ENCODE measurements at regions not wholly inside any gene's neighbourhood (a gene's known extent, or its start where the extent isn't known, plus 50 kb on each side); places are given as distances from the start of the nearest gene placed in this dataset.

DNA sequence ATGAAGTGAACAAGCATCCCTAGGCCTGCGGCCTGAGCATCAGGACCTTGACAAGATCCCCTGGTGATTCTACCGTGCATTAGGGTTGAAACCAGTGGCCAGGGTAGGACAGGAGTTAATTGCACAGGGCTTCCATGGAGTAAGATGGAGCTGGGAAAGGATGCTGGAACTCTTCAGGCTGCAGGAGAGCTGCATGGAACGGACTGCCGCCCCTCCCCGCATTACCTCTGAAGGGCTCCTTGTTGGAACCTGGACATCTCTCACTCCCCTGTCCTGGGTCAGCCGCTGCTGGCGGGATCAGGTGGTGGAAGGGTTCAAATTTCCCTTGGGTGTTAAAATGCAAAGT lies 156.6 kb upstream of the ID2 start:
- no peak for DNase-seq (ENCODE audit: low read depth)

DNA sequence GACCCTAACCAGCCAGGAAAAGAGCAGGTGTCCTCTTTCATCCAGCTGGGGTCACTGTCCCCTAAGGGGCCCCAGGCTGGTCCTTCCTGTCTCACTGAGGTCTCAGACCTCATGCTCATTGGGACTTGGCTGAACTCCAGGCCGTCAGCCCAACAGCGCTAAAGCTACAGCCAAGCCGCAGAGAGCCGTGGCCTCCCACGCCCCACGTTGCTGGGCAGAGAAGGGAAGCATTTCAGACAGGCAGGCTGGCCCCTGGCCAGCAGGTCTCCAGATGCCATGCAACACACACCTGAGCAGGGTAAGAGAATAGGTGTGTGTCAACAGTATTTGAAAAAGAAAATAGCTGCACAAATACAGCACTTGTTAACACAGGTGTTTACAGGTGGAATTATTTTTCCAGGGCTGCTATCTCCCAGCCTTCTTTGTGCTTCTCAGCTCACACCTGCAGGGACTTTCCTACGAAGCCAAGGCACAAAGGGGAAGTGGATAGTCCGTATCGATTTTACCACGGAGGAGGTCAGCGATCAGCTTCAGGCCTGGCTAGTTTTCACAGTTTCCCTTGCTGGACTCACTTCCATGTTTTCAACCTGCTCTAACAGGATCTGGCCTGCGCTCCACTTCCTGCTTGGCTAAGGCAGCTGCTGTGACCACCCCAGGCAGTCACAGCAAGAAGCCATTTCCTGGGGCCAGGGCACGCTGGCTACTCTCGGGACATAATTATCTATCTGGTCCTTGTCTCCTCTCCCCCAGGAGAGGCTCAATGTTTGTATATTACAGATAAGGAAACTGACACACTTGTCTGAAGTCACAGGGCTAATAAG lies 156.1 kb upstream of the ID2 start:
- DNase-seq (ENCODE audit: low read depth): no peak

DNA sequence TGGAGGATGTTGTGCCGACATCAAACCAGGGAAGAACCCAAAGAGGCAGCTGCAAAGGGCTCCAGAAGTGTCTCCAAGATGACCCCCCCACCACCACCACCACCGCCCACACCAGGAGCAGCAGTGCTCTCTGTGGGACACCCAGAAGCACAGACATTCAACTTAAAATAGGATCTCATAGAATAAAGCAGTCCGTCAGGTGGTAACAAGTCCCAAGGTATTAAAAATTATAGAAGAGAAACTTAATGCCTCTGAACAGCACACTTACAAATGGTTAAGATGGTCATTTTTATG lies 155.5 kb upstream of the ID2 start:
- DNase-seq (ENCODE audit: low read depth): no peak

- no peak for DNase-seq (ENCODE audit: low read depth)
Observed at GRCh38 chr2:8527031-8527430, 154.8 kb upstream of the ID2 start.

- no peak for DNase-seq (ENCODE audit: low read depth)
Observed at GRCh38 chr2:8527676-8528075, 154.2 kb upstream of the ID2 start.

DNA sequence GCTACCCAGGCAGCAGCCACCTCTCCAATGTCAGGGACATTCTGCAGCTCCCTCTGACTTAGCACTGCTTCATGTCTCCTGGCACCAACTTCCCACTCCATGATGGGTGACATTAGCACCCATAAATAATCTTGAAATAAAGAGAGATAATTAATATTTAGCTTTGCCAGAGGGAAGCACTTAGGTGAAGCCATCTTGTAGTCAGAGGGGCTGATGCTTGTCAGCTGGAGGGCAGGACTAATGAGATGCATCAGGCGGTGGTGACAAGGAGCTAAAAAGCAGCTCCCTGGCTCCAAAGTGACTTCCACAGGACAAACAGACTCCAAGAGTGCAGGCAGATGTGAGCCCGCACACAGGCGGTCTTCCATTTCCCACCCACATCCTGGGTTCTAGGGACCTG lies 153.0 kb upstream of the ID2 start:
- DNase-seq (ENCODE audit: low read depth): no peak

GRCh38 chr2:8529706-8530277 lies 152.1 kb upstream of the ID2 start:
- no peak for DNase-seq (ENCODE audit: low read depth)

DNA sequence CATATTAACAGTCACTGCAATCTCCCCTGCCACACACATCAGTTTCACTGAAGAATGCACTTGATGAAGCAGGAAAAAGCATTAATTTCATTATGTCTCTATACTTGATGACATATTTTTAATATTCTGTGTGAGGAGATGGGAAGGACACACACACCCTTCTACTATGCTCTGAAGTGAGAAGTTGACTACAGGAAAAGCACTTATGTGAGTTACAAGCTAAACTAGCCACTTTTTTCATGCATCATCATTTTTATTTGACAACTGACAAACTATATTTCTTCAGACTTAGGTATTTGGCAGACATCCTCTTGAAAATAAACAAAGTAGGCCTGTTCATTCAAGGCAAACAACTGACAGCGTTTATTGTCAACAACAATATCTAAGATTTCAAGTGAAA lies 150.4 kb upstream of the ID2 start:
- no peak for DNase-seq (ENCODE audit: low read depth)

GRCh38 chr2:8532438-8532837 lies 149.4 kb upstream of the ID2 start:
- DNase-seq (ENCODE audit: low read depth): no peak

DNA sequence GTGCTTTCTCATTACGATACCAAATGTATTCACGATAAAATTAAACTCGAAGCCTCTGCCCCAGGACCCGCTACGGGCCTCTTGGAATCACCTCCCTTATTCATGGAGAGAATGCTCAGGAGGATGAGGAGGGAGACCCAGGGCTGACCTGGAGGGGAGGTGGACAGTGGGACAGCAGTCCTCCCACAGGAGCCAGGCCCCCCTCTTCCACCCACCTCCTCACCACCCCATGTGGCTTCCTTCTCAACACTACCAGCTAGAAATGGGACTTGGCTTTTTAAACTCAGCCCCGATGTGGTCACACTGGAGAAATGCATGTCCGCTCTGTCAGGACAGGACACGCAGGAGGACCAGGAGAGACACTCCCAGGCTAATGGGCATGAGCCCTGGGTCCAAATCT lies 147.9 kb upstream of the ID2 start:
- no peak for DNase-seq (ENCODE audit: low read depth)

- DNase-seq (ENCODE audit: low read depth): no peak
Observed at GRCh38 chr2:8534386-8534728, 147.5 kb upstream of the ID2 start.

DNA sequence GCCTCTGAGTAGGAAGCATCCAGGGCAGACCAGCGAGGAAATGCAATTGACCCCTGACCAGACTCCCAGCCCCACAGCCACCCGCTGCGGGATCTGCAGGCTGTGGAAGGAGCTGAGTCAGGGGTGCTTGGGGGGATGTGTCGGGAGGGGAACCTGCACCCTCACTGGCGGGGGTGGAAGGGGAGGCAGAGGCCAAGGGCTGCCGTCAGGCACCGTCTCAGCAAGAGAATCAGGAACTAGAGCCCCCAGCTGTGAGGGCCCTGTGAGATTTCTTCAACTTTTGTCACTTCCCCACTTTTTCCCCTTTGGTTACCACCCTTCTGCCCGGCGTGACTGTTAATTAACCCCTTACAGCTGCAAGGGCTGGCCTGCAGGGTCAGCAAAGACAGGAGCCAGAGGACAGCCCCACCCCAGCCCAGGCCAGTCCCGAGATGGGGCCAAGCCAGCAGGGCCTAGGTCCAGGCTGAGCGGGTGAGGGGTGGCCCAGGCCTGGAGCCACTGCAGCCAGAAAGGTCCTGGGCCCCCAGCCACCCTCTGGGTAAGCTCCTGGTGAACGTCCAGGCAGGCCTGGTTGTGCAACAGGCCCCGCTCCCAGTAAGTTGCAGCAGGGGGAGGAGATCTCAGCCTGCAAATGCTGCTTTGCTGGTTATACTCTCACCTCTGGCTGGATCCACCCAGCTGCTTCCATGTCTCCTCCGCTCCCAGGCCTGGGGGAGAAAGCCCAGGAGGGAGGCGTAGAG lies 147.0 kb upstream of the ID2 start:
- no peak for DNase-seq (ENCODE audit: low read depth)

DNA sequence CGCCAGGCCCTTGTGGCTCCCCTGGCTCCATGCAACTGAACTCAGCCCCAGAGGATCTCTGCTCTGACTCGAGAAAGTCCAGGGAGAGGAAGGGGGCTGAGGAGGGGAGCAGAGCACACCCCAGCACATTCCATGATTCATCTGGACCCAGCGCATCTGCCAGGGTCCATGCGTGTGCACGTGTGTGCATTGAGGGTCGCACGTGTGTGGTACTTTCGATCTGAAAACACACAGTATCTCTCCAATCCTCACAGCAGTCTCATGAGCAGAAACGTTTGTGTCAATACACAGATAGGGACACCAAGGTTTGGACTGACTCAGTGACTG lies 146.4 kb upstream of the ID2 start:
- DNase-seq (ENCODE audit: low read depth): no peak

- DNase-seq (ENCODE audit: low read depth): no peak
Observed at GRCh38 chr2:8535821-8536685, 145.8 kb upstream of the ID2 start.

DNA sequence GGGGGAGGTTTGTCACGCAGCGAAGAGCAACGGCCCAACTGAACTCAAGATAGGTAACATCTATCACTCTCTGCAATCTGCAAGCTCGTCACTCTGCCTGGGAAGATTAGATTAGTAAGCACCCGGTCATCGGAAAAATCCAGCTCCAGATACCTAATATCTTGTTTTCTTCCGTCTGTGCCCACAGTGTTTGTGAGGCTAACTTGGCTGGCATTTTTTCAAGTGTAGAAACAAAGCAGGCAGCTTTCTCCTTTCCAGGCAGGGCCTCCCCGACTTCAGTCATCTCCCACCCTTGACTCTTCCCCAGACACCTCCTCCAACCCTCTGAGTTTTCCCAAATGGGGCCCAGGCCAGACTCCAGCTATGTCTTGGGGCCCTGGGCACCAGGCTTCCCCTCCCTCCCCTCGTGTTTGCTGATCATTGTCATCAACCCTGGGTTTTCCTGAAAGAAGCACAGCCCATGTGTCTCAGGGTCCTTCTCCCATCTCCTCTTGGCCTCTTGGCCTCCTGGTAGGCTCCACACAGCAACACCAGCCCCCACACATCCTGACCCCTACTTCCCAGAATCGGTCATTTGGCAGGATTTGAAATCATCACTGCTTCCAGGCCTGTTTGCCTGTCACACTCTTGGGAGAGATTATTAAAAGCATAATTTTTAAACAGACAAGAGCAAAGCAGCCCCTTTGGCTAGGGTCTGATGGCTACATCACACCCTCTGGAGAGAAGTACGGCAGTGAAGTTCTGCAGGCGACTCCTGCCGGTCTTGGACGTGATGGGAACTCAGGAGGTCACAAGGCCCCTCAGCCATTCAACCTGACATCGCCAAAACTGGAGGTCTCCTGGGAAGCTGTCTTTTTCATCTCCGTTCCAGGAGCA lies 144.9 kb upstream of the ID2 start:
- no peak for DNase-seq (ENCODE audit: low read depth)

DNA sequence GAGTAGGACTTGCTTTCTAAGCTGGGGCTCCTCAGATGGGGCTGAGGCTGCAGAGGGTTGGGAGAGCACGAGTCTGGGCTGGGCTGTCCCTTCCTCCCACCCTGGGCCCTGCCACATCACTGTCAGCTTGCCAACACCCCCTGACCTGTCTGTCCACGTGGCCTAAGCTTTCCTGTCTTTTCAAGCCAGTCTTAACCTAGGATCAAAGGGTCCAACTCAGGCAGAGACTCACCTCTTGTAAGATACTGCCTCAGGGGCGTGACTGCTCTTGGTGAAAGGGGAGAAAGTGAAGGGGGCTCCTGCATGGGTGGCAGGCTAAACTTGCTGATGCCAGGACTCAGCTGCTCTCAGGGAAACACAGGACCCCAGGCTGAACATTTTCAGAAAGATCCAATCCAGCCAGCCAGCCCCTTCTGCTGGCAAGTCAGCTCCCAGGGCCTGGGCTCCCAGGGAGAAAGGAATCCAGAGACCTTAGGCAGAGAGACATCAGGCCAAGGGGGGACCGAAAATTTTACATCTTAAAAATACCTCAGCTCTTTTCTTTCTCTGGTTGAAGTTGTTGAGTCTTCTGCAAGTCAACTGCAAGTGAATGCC lies 144.2 kb upstream of the ID2 start:
- no peak for DNase-seq (ENCODE audit: low read depth)

- no peak for DNase-seq (ENCODE audit: low read depth)
Observed at GRCh38 chr2:8538531-8538930, 143.3 kb upstream of the ID2 start.

- no peak for DNase-seq (ENCODE audit: low read depth)
Observed at GRCh38 chr2:8538931-8539621, 142.8 kb upstream of the ID2 start.

GRCh38 chr2:8539743-8540551 lies 141.9 kb upstream of the ID2 start:
- no peak for DNase-seq (ENCODE audit: low read depth)

All from HT1080 (cell line).